GM06990 (cell line): ENCODE measurements at regions not wholly inside any gene's neighbourhood (a gene's known extent, or its start where the extent isn't known, plus 50 kb on each side); places are given as distances from the start of the nearest gene placed in this dataset.

Experiments used
- DNase-seq: peaks from one replicate; pipeline ENCODE4 v3.0.0-alpha.2; 2011; ENCODE audit not compliant: insufficient read length; ENCODE audit errors: extremely low read depth
- H3K27me3 ChIP-seq: replicated peaks from 2 replicates; pipeline ENCODE4 v1.6.0; 2011; ENCODE audit warnings: low read length; ENCODE audit not compliant: control insufficient read depth, insufficient read depth
- H3K36me3 ChIP-seq: 2 replicates; pipeline ENCODE4 v1.5.1; 2011; ENCODE audit warnings: low read length; ENCODE audit not compliant: control insufficient read depth, insufficient read depth
- H3K4me3 ChIP-seq: replicated peaks from 2 replicates; pipeline ENCODE4 v1.5.1; 2011; ENCODE audit warnings: low read depth, mild to moderate bottlenecking, control low read depth, low read length
- CTCF ChIP-seq: IDR thresholded peaks from 2 replicates; pipeline ENCODE4 v1.5.1; 2011; ENCODE audit warnings: low read length, control low read depth, mild to moderate bottlenecking, inconsistent platforms; ENCODE audit not compliant: insufficient read depth, poor library complexity, severe bottlenecking

- Histone ChIP-seq H3K36me3 (no peaks in the 10 kb centered on the region), H3K4me3 (no peak overlapping the region), H3K27me3 (no peaks in the 10 kb centered on the region)
- no peak for DNase-seq
- TF ChIP-seq CTCF = no peak
These were observed 1225.5 kb downstream of the NLGN4Y start for GRCh38 chrY:15749533-15750433.

GRCh38 chrY:15751001-15751400 lies 1226.7 kb downstream of the NLGN4Y start:
- Histone ChIP-seq H3K27me3 (no peaks in the 10 kb centered on the region), H3K4me3 (no peak overlapping the region), H3K36me3 (no peaks in the 10 kb centered on the region)
- no peak for TF ChIP-seq CTCF
- DNase-seq = no peak

GRCh38 chrY:15756266-15756665 lies 1231.9 kb downstream of the NLGN4Y start:
- Histone ChIP-seq H3K4me3 (no peak overlapping the region), H3K36me3 (no peaks in the 10 kb centered on the region), H3K27me3 (no peaks in the 10 kb centered on the region)
- no peak for DNase-seq
- TF ChIP-seq CTCF = no peak

GRCh38 chrY:15773579-15773978 lies 1249.2 kb downstream of the NLGN4Y start:
- DNase-seq = no peak
- no peak for TF ChIP-seq CTCF
- Histone ChIP-seq H3K27me3 (no peaks in the 10 kb centered on the region), H3K36me3 (no peaks in the 10 kb centered on the region), H3K4me3 (no peak overlapping the region)

- no peak overlapping the region for H3K4me3 ChIP-seq
- TF ChIP-seq CTCF = no peak
- H3K27me3 ChIP-seq = no peaks in the 10 kb centered on the region
- no peak for DNase-seq
- no peaks in the 10 kb centered on the region for H3K36me3 ChIP-seq
These were observed 1251.6 kb downstream of the NLGN4Y start for GRCh38 chrY:15775880-15776279.
